Right lobe of liver (tissue), 6 donors: ENCODE measurements at regions not wholly inside any gene's neighbourhood (a gene's known extent, or its start where the extent isn't known, plus 50 kb on each side); places are given as distances from the start of the nearest gene placed in this dataset.
"Not testable (repeated sequence)": the region's sequence is repeated elsewhere in the genome, so short reads cannot be mapped to it uniquely, and the experiment has no call there.

Experiments used
- ATAC-seq, 4 donors: fragments of 200-7000 bp; cut with Tn5 transposase; one replicate each; pipeline ENCODE4 v1.9.1; 2020; ENCODE audit warnings: mild to moderate bottlenecking in 4 of 4, moderate library complexity in 4 of 4
- DNase-seq, 3 donors: peaks; one replicate each; pipeline ENCODE4 v3.0.0-alpha.2; 2020
- H3K27ac ChIP-seq, 3 donors: fragments of 200-600 bp; one replicate each; pipeline ENCODE4 v1.8.0; 2022
- H3K27me3 ChIP-seq, 2 donors: fragments of 200-600 bp; one replicate each; pipeline ENCODE4 v1.8.0; 2022
- H3K36me3 ChIP-seq, 4 donors: fragments of 200-600 bp; sonication (generic) in 1 of 4; one replicate each; pipeline versions ENCODE4 v1.5.1 to v1.8.0; 2017 to 2022; ENCODE audit warnings: control low read depth in 1 of 4
- H3K4me1 ChIP-seq, 4 donors: fragments of 200-600 bp; sonication (generic) in 1 of 4; one replicate each; pipeline versions ENCODE4 v1.5.1 to v1.8.0; 2017 to 2022; ENCODE audit warnings: control low read depth in 1 of 4
- H3K4me3 ChIP-seq, 3 donors: fragments of 200-600 bp; one replicate each; pipeline ENCODE4 v1.8.0; 2022
- H3K9me3 ChIP-seq, 4 donors: fragments of 200-600 bp; sonication (generic) in 1 of 4; one replicate each; pipeline versions ENCODE4 v1.5.1 to v1.8.0; 2017 to 2022; ENCODE audit warnings: control low read depth in 1 of 4
- POLR2A ChIP-seq: fragments of 450-650 bp; IDR thresholded peaks from one replicate; pipeline ENCODE4 v1.6.1; 2017; ENCODE audit warnings: antibody characterized with exemption, mild to moderate bottlenecking
- WGBS: methylation state at CpG from one replicate; pipeline ENCODE4 v1.1.6; 2018; ENCODE audit warnings: low coverage, low lambda C conversion rate; ENCODE audit not compliant: insufficient coverage; ENCODE audit errors: missing lambda C conversion rate; 5-methylcytosine and 5-hydroxymethylcytosine counted together
- intact Hi-C, 2 donors: fragments of 100-400 bp; cut with DNase I; formaldehyde crosslinking; loops; one replicate each; pipeline versions ENCODE4 v1.11.2 to v1.14.1; 2022
- TF ChIP-seq, protein P1 (sequence below), 4 donors: fragments of 200-600 bp in 3 of 4; fragments of 450-650 bp in 1 of 4; IDR thresholded peaks; one replicate each; pipeline versions ENCODE4 v1.5.1 to v1.8.0; 2016 to 2022; ENCODE audit warnings: antibody characterized with exemption in 4 of 4, mild to moderate bottlenecking in 2 of 4
- donor health status: DM: no; HTN: yes; CAD: no.
- donor health status: DM: no; HTN: no; CAD: no.
- donor health status: DM: no; HTN: no; CAD: no.
- donor health status: DM: no; HTN: yes; CAD: no.
- donor health status: DM: no; HTN: yes; CAD: no.

DNA sequence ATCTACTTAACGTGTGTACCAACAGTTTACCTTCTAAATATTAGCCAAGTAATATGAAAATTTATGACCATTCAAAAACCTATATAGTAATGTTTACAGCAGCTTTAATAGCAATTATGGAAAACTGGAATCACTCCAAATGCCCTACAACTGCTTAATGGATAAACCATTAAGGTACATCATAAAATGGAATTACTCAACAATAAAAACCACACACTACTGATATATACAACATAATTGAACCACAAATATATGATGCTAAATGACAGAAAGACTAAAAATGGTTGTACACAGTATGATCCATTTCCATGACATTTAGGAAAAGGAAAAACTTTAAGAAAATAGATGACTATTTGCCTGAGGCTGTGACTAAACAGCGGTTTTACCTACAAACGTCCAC, 467.1 kb upstream of the EPHA6 start:
- 35% methylated on average over 3 of the region's 3 CpGs for WGBS
- TF ChIP-seq POLR2A = no peak
- TF ChIP-seq, protein P1, sequence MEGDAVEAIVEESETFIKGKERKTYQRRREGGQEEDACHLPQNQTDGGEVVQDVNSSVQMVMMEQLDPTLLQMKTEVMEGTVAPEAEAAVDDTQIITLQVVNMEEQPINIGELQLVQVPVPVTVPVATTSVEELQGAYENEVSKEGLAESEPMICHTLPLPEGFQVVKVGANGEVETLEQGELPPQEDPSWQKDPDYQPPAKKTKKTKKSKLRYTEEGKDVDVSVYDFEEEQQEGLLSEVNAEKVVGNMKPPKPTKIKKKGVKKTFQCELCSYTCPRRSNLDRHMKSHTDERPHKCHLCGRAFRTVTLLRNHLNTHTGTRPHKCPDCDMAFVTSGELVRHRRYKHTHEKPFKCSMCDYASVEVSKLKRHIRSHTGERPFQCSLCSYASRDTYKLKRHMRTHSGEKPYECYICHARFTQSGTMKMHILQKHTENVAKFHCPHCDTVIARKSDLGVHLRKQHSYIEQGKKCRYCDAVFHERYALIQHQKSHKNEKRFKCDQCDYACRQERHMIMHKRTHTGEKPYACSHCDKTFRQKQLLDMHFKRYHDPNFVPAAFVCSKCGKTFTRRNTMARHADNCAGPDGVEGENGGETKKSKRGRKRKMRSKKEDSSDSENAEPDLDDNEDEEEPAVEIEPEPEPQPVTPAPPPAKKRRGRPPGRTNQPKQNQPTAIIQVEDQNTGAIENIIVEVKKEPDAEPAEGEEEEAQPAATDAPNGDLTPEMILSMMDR (IDR thresholded peaks at IDR 0.05) = no peak

DNA sequence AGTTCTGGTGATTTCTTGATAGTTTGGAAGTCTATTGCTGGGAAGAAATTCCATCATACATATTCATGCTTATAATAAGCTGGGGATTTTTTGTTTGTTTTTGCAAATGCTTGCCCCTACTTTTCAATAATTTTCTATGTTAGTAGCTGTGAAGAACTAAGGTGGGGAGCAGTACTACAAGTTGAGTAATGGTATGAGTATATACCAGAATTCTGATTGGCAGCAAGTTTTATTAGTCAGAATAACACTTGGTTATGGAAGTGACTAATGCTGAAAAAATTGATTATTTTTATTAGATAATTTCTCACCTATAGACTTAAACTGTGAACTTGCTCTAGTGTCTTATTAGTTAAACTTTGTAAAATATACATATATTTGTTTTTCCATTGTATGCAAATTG, 462.8 kb upstream of the EPHA6 start:
- H3K27me3 ChIP-seq, H3K36me3 ChIP-seq, DNase-seq, H3K9me3 ChIP-seq, intact Hi-C loops, H3K27ac ChIP-seq, H3K4me1 ChIP-seq, ATAC-seq, H3K4me3 ChIP-seq: not testable (repeated sequence)

More for the DNA sequence above, 467.1 kb upstream of the EPHA6 start:
- ATAC-seq (no peak), DNase-seq (no peak)
- Histone ChIP-seq H3K4me1 (no peaks in the 10 kb centered on the region), H3K36me3 (no peaks in the 10 kb centered on the region), H3K27ac (no peak overlapping the region), H3K9me3 (no peaks in the 10 kb centered on the region), H3K27me3 (no peaks in the 10 kb centered on the region), H3K4me3 (no peak overlapping the region)
- intact Hi-C loops = no loop called here

DNA sequence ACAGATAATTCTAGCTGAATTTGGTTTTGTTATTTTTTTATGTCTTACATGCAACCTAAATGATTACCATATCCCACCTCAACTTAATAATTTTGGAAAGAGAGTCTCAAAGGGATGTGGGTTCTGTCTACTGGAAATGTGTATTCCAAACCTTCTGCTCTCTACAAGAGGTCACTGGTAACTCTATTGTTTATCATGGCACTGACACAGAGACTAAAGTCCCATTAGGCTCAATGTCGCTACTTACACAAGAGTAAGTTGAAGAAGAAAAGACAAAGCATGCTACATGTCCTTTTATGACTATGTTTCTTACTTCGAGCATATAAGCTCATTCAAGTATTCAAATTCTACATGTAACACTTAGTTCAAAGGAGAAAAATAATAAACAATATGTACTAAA, 460.3 kb upstream of the EPHA6 start:
- DNase-seq (no peak), ATAC-seq (peak in 2 of 4 donors; percentile 60 to 68)
- WGBS = 32% methylated on average over 2 of the region's 2 CpGs
- Histone ChIP-seq H3K27me3 (no peaks in the 10 kb centered on the region), H3K4me3 (no peak overlapping the region), H3K36me3 (no peaks in the 10 kb centered on the region), H3K27ac (no peak overlapping the region), H3K9me3 (no peaks in the 10 kb centered on the region), H3K4me1 (no peaks in the 10 kb centered on the region)
- TF ChIP-seq, protein P1 (IDR thresholded peaks at IDR 0.05) = no peak
- no peak for TF ChIP-seq POLR2A
- intact Hi-C loops = no loop called here

DNA sequence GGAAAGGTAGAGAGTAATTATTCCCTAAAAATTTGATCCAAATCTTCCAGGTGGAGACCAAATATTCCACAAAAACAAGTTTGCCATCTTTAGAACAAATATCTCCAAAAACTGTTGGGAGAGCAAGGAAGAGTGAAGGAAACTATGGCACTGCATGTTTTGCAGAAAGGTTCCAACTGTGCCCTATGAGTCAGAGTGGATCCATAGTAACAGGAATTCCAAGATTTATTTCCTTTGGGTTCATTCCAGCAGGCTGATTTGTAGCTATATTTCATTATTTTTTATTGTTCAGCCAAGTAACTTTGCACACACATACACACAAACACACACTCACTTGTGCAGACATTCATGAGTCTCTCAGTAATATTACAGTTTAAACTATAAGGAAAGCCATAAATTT, 459.7 kb upstream of the EPHA6 start:
- Histone ChIP-seq H3K9me3 (no peaks in the 10 kb centered on the region), H3K36me3 (no peaks in the 10 kb centered on the region), H3K4me1 (no peaks in the 10 kb centered on the region), H3K27me3 (no peaks in the 10 kb centered on the region), H3K4me3 (no peak overlapping the region), H3K27ac (no peak overlapping the region)
- intact Hi-C loops = no loop called here
- ATAC-seq (no peak), DNase-seq (no peak)
- TF ChIP-seq POLR2A = no peak
- TF ChIP-seq, protein P1 (IDR thresholded peaks at IDR 0.05) = no peak

DNA sequence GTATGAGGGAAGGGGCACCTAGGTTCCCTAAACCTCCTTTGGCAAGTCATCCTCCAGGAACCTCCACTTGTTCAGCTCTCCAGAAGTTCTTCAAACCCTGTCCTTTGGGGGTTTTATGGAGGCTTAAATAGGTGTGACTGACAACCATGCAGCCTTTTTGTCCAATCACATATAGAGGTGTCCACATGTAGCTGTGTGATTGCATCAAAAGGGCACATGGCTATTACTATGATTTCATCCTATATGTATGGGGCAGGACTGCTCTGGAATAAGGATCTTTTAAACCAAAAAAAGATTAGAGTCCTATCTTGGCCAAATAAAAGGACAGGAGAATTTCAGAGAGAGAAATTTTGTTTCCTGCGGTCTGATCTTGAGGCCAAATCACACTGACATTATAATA, 453.2 kb upstream of the EPHA6 start:
- DNase-seq (no peak), ATAC-seq (no peak)
- 65% methylated on average over 1 of the region's 1 CpG for WGBS
- Histone ChIP-seq H3K36me3 (no peaks in the 10 kb centered on the region), H3K27me3 (no peaks in the 10 kb centered on the region), H3K4me1 (no peaks in the 10 kb centered on the region), H3K27ac (no peak overlapping the region), H3K4me3 (no peak overlapping the region), H3K9me3 (no peaks in the 10 kb centered on the region)
- intact Hi-C loops = no loop called here
- no peak for TF ChIP-seq POLR2A
- TF ChIP-seq, protein P1 (IDR thresholded peaks at IDR 0.05) = no peak
